K562 (cell line): ENCODE measurements at regions not wholly inside any gene's neighbourhood (a gene's known extent, or its start where the extent isn't known, plus 50 kb on each side); places are given as distances from the start of the nearest gene placed in this dataset.

Source experiments
- CREBBP ChIP-seq: IDR thresholded peaks from one replicate; pipeline ENCODE4 v1.6.1; 2012; ENCODE audit warnings: low read depth, mild to moderate bottlenecking, control low read depth, inconsistent platforms, low read length
- DEAF1 ChIP-seq: fragments of 450-650 bp; formaldehyde crosslinking; IDR thresholded peaks from 2 replicates; pipeline ENCODE4 v1.4.0; 2020; ENCODE audit warnings: mild to moderate bottlenecking, moderate library complexity
- ELF2 ChIP-seq: fragments of 250-450 bp; sonication (Bioruptor Pico); IDR thresholded peaks from 2 replicates; pipeline ENCODE4 v1.5.0; 2021; ENCODE audit warnings: mild to moderate bottlenecking
- ERF ChIP-seq: fragments of 450-650 bp; formaldehyde crosslinking; IDR thresholded peaks from 2 replicates; pipeline ENCODE4 v1.4.0; 2020; ENCODE audit warnings: mild to moderate bottlenecking, mixed read lengths
- ILK ChIP-seq: fragments of 450-650 bp; IDR thresholded peaks from 2 replicates; pipeline ENCODE4 v1.6.1; 2016; ENCODE audit warnings: missing genetic modification characterization, low read depth, mild to moderate bottlenecking, missing compliant biosample characterization, moderate library complexity, borderline replicate concordance
- MTA3 ChIP-seq: fragments of 450-650 bp; formaldehyde crosslinking; IDR thresholded peaks from 2 replicates; pipeline ENCODE4 v1.6.1; 2017; ENCODE audit warnings: mild to moderate bottlenecking, borderline replicate concordance
- STAT6 ChIP-seq: sonication (generic); formaldehyde crosslinking; IDR thresholded peaks from 2 replicates; pipeline ENCODE4 v1.8.1; 2023; ENCODE audit warnings: mild to moderate bottlenecking, missing genetic modification reagents
- ZNF184 ChIP-seq: sonication (generic); formaldehyde crosslinking; IDR thresholded peaks from 2 replicates; pipeline ENCODE4 v1.5.0; 2020; ENCODE audit warnings: missing genetic modification reagents
- ZNF3 ChIP-seq: fragments of 250-450 bp; sonication (Bioruptor Pico); IDR thresholded peaks from 2 replicates; pipeline ENCODE4 v1.5.0; 2021; ENCODE audit warnings: mild to moderate bottlenecking, moderate library complexity
- ZNF778 ChIP-seq: fragments of 450-650 bp; formaldehyde crosslinking; IDR thresholded peaks from 2 replicates; pipeline ENCODE4 v1.4.0; 2020; ENCODE audit warnings: mild to moderate bottlenecking, moderate library complexity

DNA sequence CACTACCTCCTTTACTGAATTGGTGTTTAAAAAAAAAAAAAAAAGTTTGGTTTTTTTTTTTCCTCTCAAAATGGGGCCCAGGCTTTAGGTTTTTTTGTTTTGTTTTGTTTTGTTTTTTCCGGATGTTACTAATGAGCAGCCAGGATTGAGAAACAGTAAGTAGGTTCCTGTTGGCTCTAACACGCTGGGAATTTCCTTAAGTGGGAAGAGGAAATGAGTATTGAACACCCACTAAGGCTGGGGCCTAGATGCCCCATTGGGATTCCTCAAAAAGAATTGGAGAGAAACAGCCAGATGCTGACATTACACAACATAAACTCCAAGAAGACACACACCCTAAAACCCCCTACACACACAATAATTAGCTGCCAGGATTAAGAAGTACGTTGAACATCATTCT lies 102.2 kb upstream of the NANOS1 start (continued):
- no peak for TF ChIP-seq STAT6
- TF ChIP-seq ZNF184, result no peak
- no peak for TF ChIP-seq CREBBP
- no peak for TF ChIP-seq ELF2 (CRISPR knock-in tag)
- no peak for TF ChIP-seq ZNF778 (CRISPR knock-in tag)
- no peak for TF ChIP-seq ERF
- no peak for TF ChIP-seq ILK (tag)
- TF ChIP-seq ZNF3 (CRISPR knock-in tag), result no peak
- no peak for TF ChIP-seq DEAF1
- TF ChIP-seq MTA3, result no peak
